ENCODE measurements at regions not wholly inside any gene's neighbourhood (a gene's known extent, or its start where the extent isn't known, plus 50 kb on each side); places are given as distances from the start of the nearest gene placed in this dataset.
"Not testable (repeated sequence)": the region's sequence is repeated elsewhere in the genome, so short reads cannot be mapped to it uniquely, and the experiment has no call there.

- DNase-seq, result no peak
Observed at GRCh38 chr6:99219788-99220187, 129.7 kb downstream of the FAXC start.

DNA sequence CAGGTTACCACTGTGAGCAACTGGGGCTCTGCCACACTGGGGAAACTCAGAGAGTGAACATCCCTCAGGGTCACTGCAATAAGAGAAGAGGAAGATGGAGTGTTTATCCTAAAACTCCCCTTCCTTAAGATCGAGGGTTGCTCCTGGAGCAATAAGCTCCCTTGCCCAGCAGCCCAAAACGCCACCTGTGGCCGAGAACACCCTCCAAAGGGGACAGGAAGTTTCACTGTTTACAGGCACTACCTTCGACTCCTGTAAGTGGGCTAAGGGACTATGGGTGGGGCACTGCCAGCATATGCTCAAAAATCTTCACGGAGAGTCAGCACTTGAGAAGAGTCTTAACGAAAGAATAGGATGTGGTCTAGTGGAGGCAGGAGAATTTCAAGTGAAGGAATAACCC, 132.5 kb downstream of the FAXC start:
- no peak for DNase-seq

DNA sequence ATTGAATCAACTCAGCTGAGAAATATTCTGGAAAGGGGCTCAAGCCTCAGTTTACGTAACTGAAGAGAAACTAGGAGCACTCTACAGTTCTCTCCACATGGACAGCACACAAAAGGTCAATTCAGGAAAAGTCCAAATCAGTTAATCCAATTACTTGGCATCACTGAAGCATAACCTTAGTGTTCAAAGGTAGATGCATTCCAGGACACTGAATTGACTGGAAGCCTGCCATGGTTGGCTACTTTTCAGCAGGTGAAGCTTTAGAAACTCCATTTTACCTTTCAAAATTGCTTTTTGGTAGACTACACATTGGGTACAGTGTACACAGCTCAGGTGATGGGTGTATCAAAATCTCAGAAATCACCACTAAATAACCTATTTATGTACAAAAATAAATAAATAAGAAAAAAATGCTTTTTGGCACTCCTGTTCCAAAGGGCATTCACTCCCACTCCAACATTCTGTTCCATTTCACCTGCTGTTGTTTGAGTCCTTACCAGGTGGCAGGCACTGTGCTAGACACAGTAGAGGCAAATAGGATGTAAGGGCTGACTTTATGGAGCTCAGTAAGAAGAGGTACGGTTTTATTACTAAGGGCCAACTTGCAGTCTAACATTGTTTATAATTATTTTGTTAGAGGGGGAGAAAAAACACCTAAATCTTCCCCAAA, 153.4 kb downstream of the FAXC start:
- DNase-seq, result no peak

DNA sequence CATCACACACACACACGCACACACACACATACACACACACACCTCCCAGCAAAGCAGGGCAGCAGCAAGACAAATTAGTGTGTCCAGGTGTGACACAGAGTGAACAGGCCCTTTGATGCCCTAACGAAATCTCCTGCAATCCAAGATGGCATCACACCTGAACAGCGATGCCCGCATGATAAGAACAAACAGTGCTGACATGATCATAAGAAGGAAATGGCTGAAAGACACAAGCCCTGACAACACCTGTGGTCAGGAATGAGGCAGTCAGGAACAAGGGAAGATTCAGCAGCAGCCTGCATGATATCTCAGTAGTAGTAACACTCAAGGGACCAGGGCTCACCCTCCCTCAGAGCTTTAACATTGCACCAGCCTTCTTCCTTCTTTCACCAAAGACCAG, 156.9 kb downstream of the FAXC start:
- no peak for DNase-seq

GRCh38 chr6:99189823-99190721, 159.4 kb downstream of the FAXC start:
- DNase-seq, result no peak

- DNase-seq, result no peak
Observed at GRCh38 chr6:99187429-99187828, 162.0 kb downstream of the FAXC start.

- DNase-seq, result no peak
Observed at GRCh38 chr6:99186417-99186816, 163.1 kb downstream of the FAXC start.

- DNase-seq, result no peak
Observed at GRCh38 chr6:99185525-99185924, 163.9 kb downstream of the FAXC start.

GRCh38 chr6:99184696-99185095, 164.8 kb downstream of the FAXC start:
- DNase-seq, result no peak

- no peak for DNase-seq
Observed at GRCh38 chr6:99183066-99183465, 166.4 kb downstream of the FAXC start.

- no peak for DNase-seq
Observed at GRCh38 chr6:99181174-99181573, 168.3 kb downstream of the FAXC start.

DNA sequence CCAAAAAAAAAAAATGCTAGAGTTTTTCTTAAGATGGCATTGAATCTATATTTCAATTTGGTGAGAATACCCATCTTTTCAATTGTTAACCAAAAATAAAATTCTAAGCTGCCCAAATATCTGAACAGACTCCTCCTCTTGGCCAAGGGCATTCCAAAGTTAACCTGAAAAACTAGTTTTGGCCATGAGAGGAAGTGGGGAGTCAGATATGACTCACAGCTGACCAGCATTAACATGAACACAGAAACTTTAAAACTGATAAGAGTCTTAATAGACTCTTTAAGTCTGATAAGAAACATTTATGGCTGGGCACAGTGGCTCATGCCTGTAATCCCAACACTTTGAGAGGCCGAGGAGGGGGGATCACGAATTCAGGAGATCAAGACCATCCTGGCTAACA, 171.3 kb downstream of the FAXC start:
- DNase-seq, result no peak

DNA sequence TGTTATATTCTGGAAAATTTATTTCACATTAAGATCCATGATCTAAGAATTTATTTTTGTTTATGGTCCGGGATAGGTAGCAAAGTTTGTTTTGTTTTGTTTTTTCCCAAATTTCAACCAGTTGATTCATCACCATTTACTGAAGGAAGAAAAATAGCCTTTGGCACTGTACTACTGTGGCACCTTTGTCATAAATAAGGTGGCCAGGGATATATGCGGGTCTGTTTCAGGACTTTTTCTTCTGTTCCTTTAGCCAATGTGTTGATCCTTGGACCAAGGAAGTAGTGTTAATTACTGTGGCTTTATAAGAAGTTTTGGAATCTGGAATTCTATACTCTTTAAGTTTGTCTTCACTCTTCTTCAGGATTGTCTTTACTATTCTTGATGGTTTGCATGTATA, 171.7 kb downstream of the FAXC start:
- no peak for DNase-seq

DNA sequence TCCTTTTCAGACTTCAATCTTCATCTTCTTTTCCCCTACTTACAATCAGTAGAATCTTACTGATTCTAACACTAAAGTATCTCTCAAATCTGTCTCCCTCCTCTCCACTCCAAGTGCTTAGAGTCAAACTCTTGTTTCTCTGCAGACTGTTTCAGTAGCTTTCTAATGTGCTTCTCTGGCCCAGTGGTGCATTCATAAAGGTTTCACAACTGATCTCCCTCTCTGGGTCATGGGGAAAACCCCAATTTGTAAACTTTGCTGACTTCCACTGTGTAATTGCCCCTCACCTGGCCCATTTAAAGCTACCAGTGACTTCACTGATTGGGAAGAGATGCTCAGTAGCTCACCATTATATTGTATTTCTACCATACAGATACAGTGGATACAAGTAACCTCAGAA, 183.6 kb downstream of the FAXC start:
- DNase-seq, result no peak

- DNase-seq, result no peak
Observed at GRCh38 chr6:99152347-99152643, 197.2 kb downstream of the FAXC start.

GRCh38 chr6:99151634-99152346, 197.7 kb downstream of the FAXC start:
- DNase-seq, result no peak

DNA sequence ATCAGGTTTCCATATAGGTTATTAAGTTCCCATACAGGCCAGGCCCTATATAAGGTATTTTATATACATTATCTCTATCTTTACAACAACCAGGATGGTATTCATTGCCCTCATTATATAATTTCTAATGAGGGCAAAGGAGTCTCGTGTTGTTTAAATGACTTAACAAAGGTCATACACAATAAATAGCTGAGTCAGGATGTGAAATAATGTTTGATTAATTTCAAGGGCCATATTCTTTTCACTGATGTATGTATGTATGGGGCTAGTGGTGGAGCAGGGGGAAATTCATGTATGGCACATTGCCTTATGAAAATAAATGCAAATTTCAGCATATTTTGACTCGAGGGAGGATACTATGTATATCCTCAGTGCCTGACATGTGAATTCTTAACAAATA, 200.7 kb downstream of the FAXC start:
- no peak for DNase-seq

DNA sequence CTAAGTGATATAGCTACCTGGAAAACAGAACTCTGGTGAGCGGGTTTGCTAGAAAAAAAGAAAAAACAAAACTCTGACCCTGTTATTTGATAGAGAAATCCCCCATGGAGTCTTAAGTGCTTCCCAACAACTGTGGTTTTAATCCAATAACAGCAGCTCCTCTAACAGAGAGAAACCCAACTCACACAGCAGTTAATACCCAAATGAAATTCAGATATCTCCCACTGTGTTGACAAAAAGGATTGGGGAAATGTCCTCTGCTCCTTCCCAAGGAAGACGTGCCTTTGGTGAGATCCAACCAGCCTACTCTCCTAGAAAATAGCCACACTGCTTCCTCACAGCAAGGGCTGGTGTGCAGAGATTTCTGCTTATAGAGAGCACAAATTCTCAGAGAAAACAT, 200.4 kb upstream of the FBXL4 start:
- no peak for DNase-seq

- DNase-seq, result no peak
Observed at GRCh38 chr6:99147206-99147605, 199.5 kb upstream of the FBXL4 start.

GRCh38 chr6:99146711-99147110, 199.0 kb upstream of the FBXL4 start:
- DNase-seq, result no peak

- DNase-seq, result no peak
Observed at GRCh38 chr6:99145738-99146137, 198.0 kb upstream of the FBXL4 start.

DNA sequence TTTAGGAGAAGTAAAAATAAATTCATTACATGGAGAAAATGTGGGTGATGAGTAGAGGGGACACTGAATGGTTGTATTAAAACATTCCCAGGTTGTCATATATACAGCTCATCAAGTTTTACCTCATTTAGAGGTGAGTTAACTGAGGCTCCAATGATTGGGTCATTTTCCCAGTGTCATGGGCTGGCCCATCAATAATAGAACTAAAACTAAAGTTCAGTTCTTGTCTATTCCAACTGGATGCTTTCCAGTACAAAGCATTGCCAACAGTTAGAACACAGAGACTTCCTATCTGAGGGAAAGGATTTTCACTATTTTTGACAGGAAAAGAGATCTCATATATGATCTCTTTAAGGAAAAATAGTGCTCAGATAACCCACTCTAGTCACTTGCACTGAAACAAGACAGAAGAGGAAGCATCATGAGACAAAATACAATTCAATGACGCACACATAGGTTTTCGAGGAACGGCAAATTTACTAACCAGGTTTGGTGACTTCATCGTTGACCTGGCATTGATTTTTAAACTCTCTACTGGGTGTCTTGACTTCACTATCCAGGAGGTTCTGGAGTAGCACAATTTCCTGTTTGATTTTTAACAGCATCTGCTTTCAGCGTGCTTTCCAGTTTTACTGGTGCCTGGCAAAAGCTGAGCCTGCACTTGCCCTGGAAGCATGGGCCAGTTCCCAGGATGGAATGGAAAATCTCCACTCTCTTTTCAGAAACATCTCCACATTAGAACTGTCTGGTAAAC, 195.5 kb upstream of the FBXL4 start:
- no peak for DNase-seq

- not testable (repeated sequence) for DNase-seq
Observed at GRCh38 chr6:99141906-99142305, 194.2 kb upstream of the FBXL4 start.
